GM12878 (cell line): ENCODE measurements at regions not wholly inside any gene's neighbourhood (a gene's known extent, or its start where the extent isn't known, plus 50 kb on each side); places are given as distances from the start of the nearest gene placed in this dataset.

Experiments
- ATAC-seq: fragments of 200-7000 bp; cut with Tn5 transposase; 3 replicates; pipeline ENCODE4 v1.9.1; 2020; ENCODE audit warnings: mild to moderate bottlenecking, moderate library complexity
- BruUV-seq: library from RNA; stranded (reverse); fragments of 400-500 nt; replicated peaks from 2 replicates; lab custom pipeline; 2021; lab: Mats Ljungman, UMichigan
- CTCF ChIA-PET: fragments of 300-600 bp; sonication (Branson Sonifier 250); formaldehyde crosslinking; extraction: SDS; loops from one replicate; lab custom pipeline; 2021; ENCODE audit warnings: inconsistent platforms; lab: Yijun Ruan, JAX
- POLR2A ChIA-PET: fragments of 350-600 bp; formaldehyde crosslinking; extraction: SDS; loops from one replicate; lab custom pipeline; 2021; ENCODE audit warnings: inconsistent platforms; lab: Charles Lee
- RAD21 ChIA-PET: fragments of 300-600 bp; sonication (Branson Sonifier 250); formaldehyde crosslinking; loops from one replicate; lab custom pipeline; 2023; ENCODE audit warnings: antibody characterized with exemption; ENCODE audit not compliant: unreplicated experiment; lab: Charles Lee
- SMC1A ChIA-PET: fragments of 300-600 bp; sonication (Branson Sonifier 250); formaldehyde crosslinking; loops from one replicate; lab custom pipeline; 2023; ENCODE audit not compliant: unreplicated experiment, uncharacterized antibody; lab: Charles Lee
- DNase-seq: peaks from one replicate; pipeline ENCODE4 v3.0.0-alpha.2; 2011; ENCODE audit warnings: low read depth, low spot score
- FAIRE-seq: peaks from 3 replicates; lab custom pipeline; 2011; peaks lifted over from hg19 to GRCh38; lab: Jason Lieb, UNC
- H2AFZ ChIP-seq: 2 replicates; pipeline ENCODE4 v1.6.0; 2011; ENCODE audit warnings: low read depth, low read length, control low read depth; ENCODE audit not compliant: control insufficient read depth
- H3K27ac ChIP-seq: 2 replicates; pipeline ENCODE4 v1.5.1; 2011; ENCODE audit warnings: control low read depth; ENCODE audit not compliant: control insufficient read depth, insufficient read depth
- H3K27me3 ChIP-seq, 2 experiments: replicated peaks in 1 of 2; 2 replicates each; pipeline versions ENCODE4 v1.6.0 to v1.6.1; 2011; ENCODE audit warnings: low read length in 1 of 2; ENCODE audit not compliant: control insufficient read depth in 2 of 2, insufficient read depth in 2 of 2
- H3K36me3 ChIP-seq, 2 experiments: 2 replicates each; pipeline ENCODE4 v1.5.1; 2011; ENCODE audit warnings: low read length in 1 of 2; ENCODE audit not compliant: control insufficient read depth in 2 of 2, insufficient read depth in 2 of 2
- H3K4me1 ChIP-seq: 2 replicates; pipeline ENCODE4 v1.6.1; 2011; ENCODE audit warnings: mild to moderate bottlenecking, low read length, moderate library complexity, mixed read lengths; ENCODE audit not compliant: control insufficient read depth, insufficient read depth
- H3K4me2 ChIP-seq: 2 replicates; pipeline ENCODE4 v1.6.0; 2011; ENCODE audit warnings: control low read depth; ENCODE audit not compliant: control insufficient read depth, insufficient read depth
- H3K4me3 ChIP-seq: fragments of 200-600 bp; sonication (generic); 2 replicates; pipeline ENCODE4 v1.5.1; 2016
- H3K79me2 ChIP-seq: 2 replicates; pipeline ENCODE4 v1.6.0; 2011; ENCODE audit warnings: low read length; ENCODE audit not compliant: control insufficient read depth, insufficient read depth
- H3K9ac ChIP-seq: 2 replicates; pipeline ENCODE4 v1.8.0; 2011; ENCODE audit warnings: low read length, control low read depth, mixed read lengths; ENCODE audit not compliant: control insufficient read depth, insufficient read depth
- H3K9me3 ChIP-seq: replicated peaks from 3 replicates; pipeline ENCODE4 v1.5.1; 2011; ENCODE audit warnings: mild to moderate bottlenecking, low read length; ENCODE audit not compliant: control insufficient read depth, insufficient read depth
- H4K20me1 ChIP-seq: 2 replicates; pipeline ENCODE4 v1.6.0; 2011; ENCODE audit not compliant: control insufficient read depth, insufficient read depth
- BCLAF1 ChIP-seq: fragments of 450-650 bp; IDR thresholded peaks from 2 replicates; pipeline ENCODE4 v1.6.1; 2017; ENCODE audit warnings: antibody characterized with exemption, mild to moderate bottlenecking, moderate library complexity
- WRNIP1 ChIP-seq: IDR thresholded peaks from 2 replicates; pipeline ENCODE4 v1.6.1; 2011; ENCODE audit warnings: low read depth, low read length, improper control_type of control experiment, borderline replicate concordance
- ZNF687 ChIP-seq: fragments of 450-650 bp; IDR thresholded peaks from 2 replicates; pipeline ENCODE4 v1.6.1; 2017; ENCODE audit warnings: mild to moderate bottlenecking, moderate library complexity
- WGBS: methylation state at CpG from one replicate; pipeline ENCODE4 v1.1.6; 2016; ENCODE audit warnings: low lambda C conversion rate; ENCODE audit not compliant: insufficient replicate concordance, insufficient coverage; ENCODE audit errors: missing lambda C conversion rate; 5-methylcytosine and 5-hydroxymethylcytosine counted together
- in situ Hi-C: fragments of 300-500 bp; cut with MboI; formaldehyde crosslinking; loops from 9 replicates; pipeline ENCODE4 v1.14.3; 2018; ENCODE audit warnings: mixed read lengths
- intact Hi-C: fragments of 100-400 bp; cut with micrococcal nuclease; formaldehyde crosslinking; loops from one replicate; pipeline ENCODE4 v1.14.2; 2022; ENCODE audit not compliant: unreplicated experiment

GRCh38 chr16:52379551-52379950 lies 167.4 kb downstream of the TOX3 start:
- ChIA-PET POLR2A (no interaction called here), SMC1A (no interaction called here), CTCF (no interaction called here), RAD21 (no interaction called here)
- Histone ChIP-seq H4K20me1 (no peaks in the 10 kb centered on the region), H3K4me1 (no peaks in the 10 kb centered on the region), H3K79me2 (no peaks in the 10 kb centered on the region), H3K4me2 (no peak overlapping the region), H2AFZ (no peak overlapping the region), H3K4me3 (no peak overlapping the region), H3K9ac (no peak overlapping the region), H3K36me3 (no peaks in the 10 kb centered on the region), H3K9me3 (no peaks in the 10 kb centered on the region), H3K27ac (no peak overlapping the region), H3K27me3 (no peaks in the 10 kb centered on the region)
- TF ChIP-seq WRNIP1: no peak
- TF ChIP-seq ZNF687: no peak
- no peak for TF ChIP-seq BCLAF1
- intact Hi-C loops (no loop called here), in situ Hi-C loops (no loop called here)
- no peak for FAIRE-seq
- BruUV-seq: no TSS peak
- no peak for DNase-seq
- 0% methylated on average over 1 of the region's 1 CpG for WGBS
- no peak for ATAC-seq
